GM12873 (cell line): ENCODE measurements at regions not wholly inside any gene's neighbourhood (a gene's known extent, or its start where the extent isn't known, plus 50 kb on each side); places are given as distances from the start of the nearest gene placed in this dataset.

Experiments used
- CTCF ChIP-seq: IDR thresholded peaks from 2 replicates; pipeline ENCODE4 v1.5.1; 2012; ENCODE audit warnings: low read depth, mild to moderate bottlenecking, moderate library complexity, low read length, control low read depth; ENCODE audit not compliant: insufficient read depth; ENCODE audit errors: missing control alignments

GRCh38 chr3:16692486-16693344 lies 87.5 kb upstream of the DAZL start:
- TF ChIP-seq CTCF: no peak

- no peak for TF ChIP-seq CTCF
These were observed 88.6 kb upstream of the DAZL start for GRCh38 chr3:16693820-16694219.

- no peak for TF ChIP-seq CTCF
These were observed 90.5 kb upstream of the DAZL start for GRCh38 chr3:16695710-16696109.

GRCh38 chr3:16697443-16698147 lies 92.4 kb upstream of the DAZL start:
- TF ChIP-seq CTCF: no peak

GRCh38 chr3:16700651-16701050 lies 95.4 kb upstream of the DAZL start:
- TF ChIP-seq CTCF: no peak

- no peak for TF ChIP-seq CTCF
These were observed 99.7 kb upstream of the DAZL start for GRCh38 chr3:16704941-16705340.

GRCh38 chr3:16707260-16707659 lies 102.0 kb upstream of the DAZL start:
- no peak for TF ChIP-seq CTCF
